Mesothelial cell of epicardium (in vitro differentiated cells): ENCODE measurements at regions not wholly inside any gene's neighbourhood (a gene's known extent, or its start where the extent isn't known, plus 50 kb on each side); places are given as distances from the start of the nearest gene placed in this dataset.

Experiments used
- DNase-seq, 2 experiments: peaks; one replicate each; pipeline ENCODE4 v3.0.0; 2021; ENCODE audit warnings: low spot score in 2 of 2; ENCODE audit not compliant: unreplicated experiment in 2 of 2
- H3K27ac Mint-ChIP-seq: 2 replicates; pipeline ENCODE4 v1.8.0; 2021; ENCODE audit warnings: mixed read lengths
- H3K27me3 Mint-ChIP-seq: 2 replicates; pipeline ENCODE4 v1.8.0; 2021; ENCODE audit warnings: low read depth, mixed read lengths
- H3K36me3 Mint-ChIP-seq: 2 replicates; pipeline ENCODE4 v1.8.0; 2021; ENCODE audit warnings: mixed read lengths
- H3K4me1 Mint-ChIP-seq: 2 replicates; pipeline ENCODE4 v1.8.0; 2021; ENCODE audit warnings: mixed read lengths
- H3K4me3 Mint-ChIP-seq: 2 replicates; pipeline ENCODE4 v1.8.0; 2021; ENCODE audit warnings: mild to moderate bottlenecking, moderate library complexity, mixed read lengths
- H3K9me3 Mint-ChIP-seq: 2 replicates; pipeline ENCODE4 v1.8.0; 2021; ENCODE audit warnings: mixed read lengths
- TF ChIP-seq, protein P1 (sequence below): fragments of 200-600 bp; sonication (generic); IDR thresholded peaks from one replicate; pipeline ENCODE4 v1.5.0; 2021; ENCODE audit warnings: antibody characterized with exemption; ENCODE audit not compliant: unreplicated experiment

- no peaks in the 10 kb centered on the region for H3K36me3 Mint-ChIP-seq
- H3K27me3 Mint-ChIP-seq: peaks cover 44% of the 10 kb centered on the region
- no peaks in the 10 kb centered on the region for H3K9me3 Mint-ChIP-seq
- TF ChIP-seq, protein P1, sequence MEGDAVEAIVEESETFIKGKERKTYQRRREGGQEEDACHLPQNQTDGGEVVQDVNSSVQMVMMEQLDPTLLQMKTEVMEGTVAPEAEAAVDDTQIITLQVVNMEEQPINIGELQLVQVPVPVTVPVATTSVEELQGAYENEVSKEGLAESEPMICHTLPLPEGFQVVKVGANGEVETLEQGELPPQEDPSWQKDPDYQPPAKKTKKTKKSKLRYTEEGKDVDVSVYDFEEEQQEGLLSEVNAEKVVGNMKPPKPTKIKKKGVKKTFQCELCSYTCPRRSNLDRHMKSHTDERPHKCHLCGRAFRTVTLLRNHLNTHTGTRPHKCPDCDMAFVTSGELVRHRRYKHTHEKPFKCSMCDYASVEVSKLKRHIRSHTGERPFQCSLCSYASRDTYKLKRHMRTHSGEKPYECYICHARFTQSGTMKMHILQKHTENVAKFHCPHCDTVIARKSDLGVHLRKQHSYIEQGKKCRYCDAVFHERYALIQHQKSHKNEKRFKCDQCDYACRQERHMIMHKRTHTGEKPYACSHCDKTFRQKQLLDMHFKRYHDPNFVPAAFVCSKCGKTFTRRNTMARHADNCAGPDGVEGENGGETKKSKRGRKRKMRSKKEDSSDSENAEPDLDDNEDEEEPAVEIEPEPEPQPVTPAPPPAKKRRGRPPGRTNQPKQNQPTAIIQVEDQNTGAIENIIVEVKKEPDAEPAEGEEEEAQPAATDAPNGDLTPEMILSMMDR: no peak
- H3K4me1 Mint-ChIP-seq: no peaks in the 10 kb centered on the region
- no peak for DNase-seq
- no peak overlapping the region for H3K27ac Mint-ChIP-seq
- H3K4me3 Mint-ChIP-seq: no peak overlapping the region
Observed at GRCh38 chr10:113444766-113445365, 108.0 kb upstream of the HABP2 start.

- H3K36me3 Mint-ChIP-seq: no peaks in the 10 kb centered on the region
- TF ChIP-seq, protein P1: no peak
- no peak overlapping the region for H3K27ac Mint-ChIP-seq
- DNase-seq: no peak
- no peaks in the 10 kb centered on the region for H3K4me1 Mint-ChIP-seq
- no peak overlapping the region for H3K4me3 Mint-ChIP-seq
- H3K9me3 Mint-ChIP-seq: no peaks in the 10 kb centered on the region
- peaks cover 49% of the 10 kb centered on the region for H3K27me3 Mint-ChIP-seq
Observed at GRCh38 chr10:113445736-113446135, 107.1 kb upstream of the HABP2 start.

DNA sequence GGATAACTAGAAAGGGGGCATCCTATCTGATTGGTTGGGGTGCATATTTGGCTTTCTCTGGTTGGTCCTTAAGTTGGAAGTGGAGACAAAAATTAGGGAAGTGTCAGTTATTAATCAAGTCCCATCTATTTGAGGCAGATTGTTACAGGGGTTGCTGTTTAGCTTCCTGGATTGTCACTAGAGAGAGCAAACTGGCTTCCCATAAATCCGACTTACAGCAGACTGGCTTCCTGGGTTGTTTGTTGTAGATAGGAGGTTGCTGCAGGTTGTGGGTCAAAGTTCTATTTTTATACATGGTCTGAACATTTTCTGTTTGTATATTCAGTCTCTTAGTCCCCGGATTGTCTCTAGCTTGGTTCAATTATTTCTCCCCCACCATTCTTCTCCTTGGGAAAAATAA lies 106.1 kb upstream of the HABP2 start:
- no peaks in the 10 kb centered on the region for H3K36me3 Mint-ChIP-seq
- DNase-seq: no peak
- peaks cover 59% of the 10 kb centered on the region for H3K27me3 Mint-ChIP-seq
- H3K27ac Mint-ChIP-seq: no peak overlapping the region
- H3K4me1 Mint-ChIP-seq: no peaks in the 10 kb centered on the region
- no peak overlapping the region for H3K4me3 Mint-ChIP-seq
- no peaks in the 10 kb centered on the region for H3K9me3 Mint-ChIP-seq
- TF ChIP-seq, protein P1: no peak

DNA sequence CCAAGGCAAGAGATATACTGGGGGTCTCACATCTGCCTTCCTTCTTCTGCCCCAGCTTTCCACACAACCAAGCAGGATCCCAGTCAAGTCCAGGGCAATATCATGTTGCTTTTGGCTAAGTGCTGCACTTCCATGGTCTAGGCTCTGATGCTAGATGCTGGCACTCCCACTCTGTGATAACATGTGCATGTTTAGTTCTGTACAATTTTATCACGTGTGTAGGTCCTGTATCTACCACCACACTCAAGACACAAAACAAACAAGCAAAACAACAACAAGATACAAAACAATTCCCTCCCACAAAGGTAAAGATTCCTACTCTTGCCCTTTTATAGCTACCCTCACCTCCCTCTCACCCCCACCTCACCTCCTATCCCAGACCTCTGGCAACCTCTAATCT lies 105.6 kb upstream of the HABP2 start:
- no peak overlapping the region for H3K4me3 Mint-ChIP-seq
- H3K9me3 Mint-ChIP-seq: no peaks in the 10 kb centered on the region
- H3K4me1 Mint-ChIP-seq: no peaks in the 10 kb centered on the region
- H3K27me3 Mint-ChIP-seq: peaks cover 64% of the 10 kb centered on the region
- TF ChIP-seq, protein P1: no peak
- no peaks in the 10 kb centered on the region for H3K36me3 Mint-ChIP-seq
- no peak for DNase-seq
- no peak overlapping the region for H3K27ac Mint-ChIP-seq

DNA sequence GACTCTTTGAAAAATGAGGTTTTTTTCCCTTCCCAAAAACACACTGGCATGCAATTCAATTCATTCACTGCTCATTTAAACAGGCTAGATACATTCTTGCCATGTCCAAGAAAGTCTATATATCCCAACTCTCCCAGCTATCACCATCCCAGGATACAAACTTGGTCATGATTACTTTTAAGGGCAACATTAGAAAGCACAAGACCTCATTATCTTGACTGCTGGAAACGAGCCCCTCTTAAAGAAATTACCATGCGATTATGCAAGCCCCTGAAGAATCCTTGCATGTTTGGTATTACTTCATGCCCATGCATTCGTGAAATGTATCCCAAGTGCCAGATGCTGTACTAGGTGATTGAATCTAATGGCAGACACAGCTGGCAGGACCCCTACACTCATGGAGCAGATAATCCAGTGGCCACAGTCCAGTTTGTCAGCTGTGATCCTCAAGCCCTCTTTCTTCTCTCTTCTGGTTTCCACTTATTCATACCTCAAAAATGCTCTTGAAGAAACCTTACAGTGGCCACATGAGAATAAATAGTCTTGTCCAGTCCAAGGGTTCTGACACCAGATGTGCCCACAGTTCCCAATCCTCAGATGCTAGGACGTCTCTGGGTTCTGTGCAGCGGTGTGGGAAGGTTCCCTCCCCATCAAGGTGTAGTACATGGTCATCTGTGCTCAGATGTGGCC lies 103.7 kb upstream of the HABP2 start:
- Mint-ChIP-seq H3K9me3 (no peaks in the 10 kb centered on the region), H3K36me3 (no peaks in the 10 kb centered on the region), H3K27me3 (peaks cover 75% of the 10 kb centered on the region), H3K4me3 (no peak overlapping the region), H3K27ac (no peak overlapping the region), H3K4me1 (peaks cover 3% of the 10 kb centered on the region)
- DNase-seq: no peak
- TF ChIP-seq, protein P1: no peak
